ENCODE measurements at regions not wholly inside any gene's neighbourhood (a gene's known extent, or its start where the extent isn't known, plus 50 kb on each side); places are given as distances from the start of the nearest gene placed in this dataset.

GRCh38 chr11:35878741-35879140 is 65.1 kb upstream of the LDLRAD3 start:
- Mint-ChIP-seq H3K27me3 (ENCODE audit: low read depth) (peaks cover 5% of the 10 kb centered on the region), H3K4me1 (peaks cover 7% of the 10 kb centered on the region), H3K27ac (no peak overlapping the region), H3K36me3 (no peaks in the 10 kb centered on the region), H3K9me3 (no peaks in the 10 kb centered on the region), H3K4me3 (no peak overlapping the region)
- no peak for TF ChIP-seq CTCF (IDR thresholded peaks at IDR 0.05; ENCODE audit: unreplicated experiment)
- DNase-seq (ENCODE audit: low spot score in 2 of 2, unreplicated experiment in 2 of 2), result no peak

GRCh38 chr11:35879361-35879760 is 64.5 kb upstream of the LDLRAD3 start:
- H3K36me3 Mint-ChIP-seq, result no peaks in the 10 kb centered on the region
- H3K27me3 Mint-ChIP-seq (ENCODE audit: low read depth), result peaks cover 5% of the 10 kb centered on the region
- no peak for DNase-seq (ENCODE audit: low spot score in 2 of 2, unreplicated experiment in 2 of 2)
- H3K4me3 Mint-ChIP-seq, result no peak overlapping the region
- TF ChIP-seq CTCF (IDR thresholded peaks at IDR 0.05; ENCODE audit: unreplicated experiment), result no peak
- H3K4me1 Mint-ChIP-seq, result peaks cover 7% of the 10 kb centered on the region
- H3K27ac Mint-ChIP-seq, result no peak overlapping the region
- H3K9me3 Mint-ChIP-seq, result no peaks in the 10 kb centered on the region

DNA sequence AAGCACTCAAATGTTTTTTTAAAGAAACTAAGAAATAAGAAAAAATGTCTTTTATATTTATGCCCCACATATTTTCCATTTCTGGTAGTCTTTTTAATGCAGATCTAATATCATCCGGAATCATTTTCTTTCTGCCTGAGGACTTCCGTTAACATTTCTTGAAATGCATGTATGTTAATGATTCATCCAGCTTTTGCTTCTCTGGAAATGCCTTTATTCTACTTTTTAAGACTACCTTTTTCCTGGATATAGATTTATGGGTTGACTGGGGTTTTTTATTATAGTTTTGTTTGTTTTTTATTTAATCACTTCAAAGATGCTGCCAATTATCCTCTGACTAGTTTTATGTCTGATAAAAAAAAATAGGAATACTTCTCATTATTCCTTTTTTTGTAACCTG is 57.1 kb upstream of the LDLRAD3 start:
- Mint-ChIP-seq H3K9me3 (peaks cover 16% of the 10 kb centered on the region), H3K36me3 (no peaks in the 10 kb centered on the region), H3K27ac (no peak overlapping the region), H3K4me1 (peaks cover 15% of the 10 kb centered on the region), H3K27me3 (ENCODE audit: low read depth) (peaks cover 3% of the 10 kb centered on the region), H3K4me3 (no peak overlapping the region)
- no peak for TF ChIP-seq CTCF (IDR thresholded peaks at IDR 0.05; ENCODE audit: unreplicated experiment)
- no peak for DNase-seq (ENCODE audit: low spot score in 2 of 2, unreplicated experiment in 2 of 2)

GRCh38 chr11:35887737-35888136 is 56.1 kb upstream of the LDLRAD3 start:
- DNase-seq (ENCODE audit: low spot score in 2 of 2, unreplicated experiment in 2 of 2), result no peak
- H3K27ac Mint-ChIP-seq, result no peak overlapping the region
- peaks cover 3% of the 10 kb centered on the region for H3K27me3 Mint-ChIP-seq (ENCODE audit: low read depth)
- no peak for TF ChIP-seq CTCF (IDR thresholded peaks at IDR 0.05; ENCODE audit: unreplicated experiment)
- H3K9me3 Mint-ChIP-seq, result peaks cover 16% of the 10 kb centered on the region
- peaks cover 15% of the 10 kb centered on the region for H3K4me1 Mint-ChIP-seq
- H3K36me3 Mint-ChIP-seq, result no peaks in the 10 kb centered on the region
- no peak overlapping the region for H3K4me3 Mint-ChIP-seq

- Mint-ChIP-seq H3K4me1 (peaks cover 20% of the 10 kb centered on the region), H3K4me3 (no peak overlapping the region), H3K9me3 (peaks cover 16% of the 10 kb centered on the region), H3K36me3 (no peaks in the 10 kb centered on the region), H3K27me3 (ENCODE audit: low read depth) (no peaks in the 10 kb centered on the region), H3K27ac (no peak overlapping the region)
- no peak for TF ChIP-seq CTCF (IDR thresholded peaks at IDR 0.05; ENCODE audit: unreplicated experiment)
- DNase-seq (ENCODE audit: low spot score in 2 of 2, unreplicated experiment in 2 of 2), result no peak
These were observed 54.9 kb upstream of the LDLRAD3 start for GRCh38 chr11:35888961-35889360.

- H3K27me3 Mint-ChIP-seq (ENCODE audit: low read depth), result no peaks in the 10 kb centered on the region
- no peak overlapping the region for H3K27ac Mint-ChIP-seq
- peaks cover 14% of the 10 kb centered on the region for H3K9me3 Mint-ChIP-seq
- no peak overlapping the region for H3K4me3 Mint-ChIP-seq
- no peak for TF ChIP-seq CTCF (IDR thresholded peaks at IDR 0.05; ENCODE audit: unreplicated experiment)
- H3K36me3 Mint-ChIP-seq, result no peaks in the 10 kb centered on the region
- peaks cover 26% of the 10 kb centered on the region for H3K4me1 Mint-ChIP-seq
- no peak for DNase-seq (ENCODE audit: low spot score in 2 of 2, unreplicated experiment in 2 of 2)
These were observed 52.8 kb upstream of the LDLRAD3 start for GRCh38 chr11:35891096-35891495.

Measured in mesothelial cell of epicardium (in vitro differentiated cells).